Liver (tissue), 3 donors: ENCODE measurements at regions not wholly inside any gene's neighbourhood (a gene's known extent, or its start where the extent isn't known, plus 50 kb on each side); places are given as distances from the start of the nearest gene placed in this dataset.

ENCODE experiments used
- HNF4A ChIP-seq, 2 donors: conservative IDR thresholded peaks; 2 replicates each; pipeline ENCODE4 v1.6.1; 2016; ENCODE audit warnings: antibody characterized with exemption in 2 of 2, mild to moderate bottlenecking in 2 of 2
- MAX ChIP-seq: IDR thresholded peaks from 2 replicates; pipeline ENCODE4 v1.6.1; 2016; ENCODE audit warnings: antibody characterized with exemption
- TAF1 ChIP-seq: conservative IDR thresholded peaks from 2 replicates; pipeline ENCODE4 v1.6.1; 2016; ENCODE audit warnings: antibody characterized with exemption, mild to moderate bottlenecking
- TF ChIP-seq, protein P1 (sequence below): fragments of 150-350 bp; IDR thresholded peaks from 2 replicates; pipeline ENCODE4 v1.5.1; 2017; ENCODE audit warnings: improper control_type of control experiment, low read depth, low read length; ENCODE audit not compliant: missing input control
- TF ChIP-seq, protein P2 (sequence below): IDR thresholded peaks from 2 replicates; pipeline ENCODE4 v1.6.1; 2016; ENCODE audit warnings: antibody characterized with exemption
- donor health status: healthy.
- donor health status: healthy.

DNA sequence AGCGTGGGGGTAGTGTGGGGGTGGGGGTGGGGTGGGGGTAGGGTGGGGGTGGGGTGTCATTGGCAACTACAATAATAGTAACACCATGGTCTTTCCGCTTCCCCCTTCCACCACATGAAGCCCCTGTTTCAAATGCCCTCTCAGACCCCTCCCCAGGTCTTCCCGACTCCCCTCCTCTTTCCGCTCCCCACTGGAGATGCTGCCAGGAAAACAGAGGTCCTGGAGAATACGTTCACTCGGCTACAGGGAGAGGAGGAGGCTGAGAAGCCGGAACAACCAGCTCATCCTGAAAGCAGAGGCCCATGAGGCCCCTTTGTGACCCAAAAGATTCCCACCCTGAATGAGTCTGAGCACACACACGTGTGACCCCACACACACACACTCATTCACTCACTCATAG, 75.4 kb downstream of the CPN2 start:
- TF ChIP-seq, protein P1, sequence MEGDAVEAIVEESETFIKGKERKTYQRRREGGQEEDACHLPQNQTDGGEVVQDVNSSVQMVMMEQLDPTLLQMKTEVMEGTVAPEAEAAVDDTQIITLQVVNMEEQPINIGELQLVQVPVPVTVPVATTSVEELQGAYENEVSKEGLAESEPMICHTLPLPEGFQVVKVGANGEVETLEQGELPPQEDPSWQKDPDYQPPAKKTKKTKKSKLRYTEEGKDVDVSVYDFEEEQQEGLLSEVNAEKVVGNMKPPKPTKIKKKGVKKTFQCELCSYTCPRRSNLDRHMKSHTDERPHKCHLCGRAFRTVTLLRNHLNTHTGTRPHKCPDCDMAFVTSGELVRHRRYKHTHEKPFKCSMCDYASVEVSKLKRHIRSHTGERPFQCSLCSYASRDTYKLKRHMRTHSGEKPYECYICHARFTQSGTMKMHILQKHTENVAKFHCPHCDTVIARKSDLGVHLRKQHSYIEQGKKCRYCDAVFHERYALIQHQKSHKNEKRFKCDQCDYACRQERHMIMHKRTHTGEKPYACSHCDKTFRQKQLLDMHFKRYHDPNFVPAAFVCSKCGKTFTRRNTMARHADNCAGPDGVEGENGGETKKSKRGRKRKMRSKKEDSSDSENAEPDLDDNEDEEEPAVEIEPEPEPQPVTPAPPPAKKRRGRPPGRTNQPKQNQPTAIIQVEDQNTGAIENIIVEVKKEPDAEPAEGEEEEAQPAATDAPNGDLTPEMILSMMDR: no peak
- TF ChIP-seq, protein P2, sequence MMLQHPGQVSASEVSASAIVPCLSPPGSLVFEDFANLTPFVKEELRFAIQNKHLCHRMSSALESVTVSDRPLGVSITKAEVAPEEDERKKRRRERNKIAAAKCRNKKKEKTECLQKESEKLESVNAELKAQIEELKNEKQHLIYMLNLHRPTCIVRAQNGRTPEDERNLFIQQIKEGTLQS: no peak
- TF ChIP-seq HNF4A (conservative IDR thresholded peaks at IDR 0.05) (no peak), MAX (no peak), TAF1 (no peak)
